CD4-positive, CD25-positive, alpha-beta regulatory T cell (primary cell): ENCODE measurements at regions not wholly inside any gene's neighbourhood (a gene's known extent, or its start where the extent isn't known, plus 50 kb on each side); places are given as distances from the start of the nearest gene placed in this dataset.

Experiments used
- ATAC-seq, 2 donors: fragments of 150-1000 bp; cut with Tn5 transposase; one replicate each; pipeline ENCODE4 v1.10.0; 2021; ENCODE audit warnings: low read depth in 2 of 2, moderate number of reproducible peaks in 2 of 2, moderate library complexity in 1 of 2
- DNase-seq, 3 donors: peaks; one replicate each; pipeline versions ENCODE4 v3.0.0 to v3.0.0-alpha.2; 2012 to 2022; ENCODE audit warnings: mixed read lengths in 1 of 3
- H3K27ac ChIP-seq: one replicate; pipeline ENCODE4 v1.7.0; 2013; ENCODE audit warnings: mild to moderate bottlenecking, low read length; ENCODE audit not compliant: insufficient read depth, poor library complexity, severe bottlenecking
- H3K27me3 ChIP-seq: one replicate; pipeline ENCODE4 v1.7.0; 2013; ENCODE audit warnings: low read length; ENCODE audit not compliant: control insufficient read depth, insufficient read depth
- H3K36me3 ChIP-seq: one replicate; pipeline ENCODE4 v1.7.0; 2013; ENCODE audit warnings: mild to moderate bottlenecking, low read length, moderate library complexity; ENCODE audit not compliant: control insufficient read depth, insufficient read depth
- H3K4me1 ChIP-seq: 2 replicates; pipeline ENCODE4 v1.7.0; 2013; ENCODE audit warnings: mild to moderate bottlenecking, low read length; ENCODE audit not compliant: insufficient read depth, control insufficient read depth, poor library complexity, severe bottlenecking
- H3K4me3 ChIP-seq: one replicate; pipeline ENCODE4 v1.7.0; 2013; ENCODE audit warnings: low read depth, mild to moderate bottlenecking, low read length, moderate library complexity
- H3K9me3 ChIP-seq, 2 experiments: 1 replicate in 1 of 2; 2 replicates in 1 of 2; pipeline ENCODE4 v1.7.0; 2013; ENCODE audit warnings: low read length in 2 of 2, mild to moderate bottlenecking in 1 of 2, moderate library complexity in 1 of 2; ENCODE audit not compliant: control insufficient read depth in 2 of 2
- H3K27ac Mint-ChIP-seq, 3 donors: one replicate each; pipeline ENCODE4 v1.8.0; 2020 to 2022; ENCODE audit warnings: mild to moderate bottlenecking in 3 of 3, mixed read lengths in 3 of 3, moderate library complexity in 2 of 3
- H3K27me3 Mint-ChIP-seq: one replicate; pipeline ENCODE4 v1.8.0; 2022; ENCODE audit warnings: mild to moderate bottlenecking, mixed read lengths
- H3K36me3 Mint-ChIP-seq: one replicate; pipeline ENCODE4 v1.8.0; 2020; ENCODE audit warnings: mixed read lengths
- H3K4me1 Mint-ChIP-seq, 4 donors: one replicate each; pipeline ENCODE4 v1.8.0; 2020 to 2022; ENCODE audit warnings: mixed read lengths in 4 of 4, mild to moderate bottlenecking in 1 of 4
- H3K4me3 Mint-ChIP-seq, 4 donors: one replicate each; pipeline ENCODE4 v1.8.0; 2020 to 2022; ENCODE audit warnings: mild to moderate bottlenecking in 4 of 4, mixed read lengths in 4 of 4, moderate library complexity in 3 of 4
- H3K9me3 Mint-ChIP-seq, 7 donors: one replicate each; pipeline ENCODE4 v1.8.0; 2020 to 2022; ENCODE audit warnings: mixed read lengths in 7 of 7, mild to moderate bottlenecking in 3 of 7, moderate library complexity in 2 of 7

DNA sequence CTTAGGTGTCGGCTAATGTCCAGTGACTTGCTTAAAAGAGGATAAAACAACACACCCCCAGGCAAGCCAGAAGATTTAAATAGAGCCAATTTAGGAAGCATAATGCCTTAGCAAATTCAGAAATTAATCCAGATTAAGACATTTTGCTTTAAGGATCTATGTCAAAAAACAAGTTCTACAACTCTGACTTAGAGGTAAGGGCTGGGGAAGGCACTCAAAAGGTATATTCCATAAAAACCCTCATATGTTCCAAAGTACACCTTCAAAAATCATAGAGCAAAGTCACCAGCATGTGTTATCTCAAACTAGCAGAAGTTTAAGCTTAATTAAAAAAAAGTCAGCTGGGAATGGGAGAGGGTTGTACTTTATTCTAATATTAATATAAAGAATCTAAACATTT, 206.4 kb downstream of the NOL4 start:
- no peaks in the 10 kb centered on the region for H3K4me1 Mint-ChIP-seq
- ATAC-seq (no peak), DNase-seq (no peak)
- no peak overlapping the region for H3K4me3 Mint-ChIP-seq
- H3K36me3 Mint-ChIP-seq, result no peaks in the 10 kb centered on the region
- H3K36me3 ChIP-seq, result no peaks in the 10 kb centered on the region
- H3K27me3 ChIP-seq, result no peaks in the 10 kb centered on the region
- peaks cover 0 to 12% (median 4%) of the 10 kb centered on the region in 7 donors for H3K9me3 Mint-ChIP-seq
- H3K4me3 ChIP-seq, result no peak overlapping the region
- H3K27ac Mint-ChIP-seq, result no peak overlapping the region
- H3K27ac ChIP-seq, result no peak overlapping the region
- peaks cover 0 to 5% of the 10 kb centered on the region in 2 experiments for H3K9me3 ChIP-seq
- H3K4me1 ChIP-seq, result no peaks in the 10 kb centered on the region
- H3K27me3 Mint-ChIP-seq, result no peaks in the 10 kb centered on the region

DNA sequence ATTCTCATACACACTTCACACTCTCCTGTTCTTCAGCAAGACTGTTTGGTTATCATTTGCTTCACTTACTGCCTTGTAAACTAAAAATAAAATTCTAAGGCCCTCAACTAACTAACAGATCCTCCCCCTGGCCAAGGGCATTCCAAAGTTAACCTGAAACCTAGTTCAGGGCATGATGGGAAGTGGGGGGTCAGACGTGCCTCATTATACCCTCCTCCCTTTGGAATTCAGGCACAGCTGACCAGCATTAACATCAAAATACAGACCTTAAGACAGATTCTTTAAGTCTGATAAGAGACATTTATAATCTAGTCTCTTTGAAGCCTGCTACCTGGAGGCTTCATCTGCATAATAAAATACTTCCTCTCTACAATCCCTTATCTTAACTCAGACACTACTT, 221.0 kb downstream of the NOL4 start:
- Mint-ChIP-seq H3K9me3 (peaks cover 0 to 24% (median 5%) of the 10 kb centered on the region in 7 donors), H3K27me3 (no peaks in the 10 kb centered on the region), H3K4me3 (no peak overlapping the region), H3K4me1 (no peaks in the 10 kb centered on the region), H3K36me3 (no peaks in the 10 kb centered on the region), H3K27ac (no peak overlapping the region)
- H3K9me3 ChIP-seq, result peaks cover 0 to 6% of the 10 kb centered on the region in 2 experiments
- H3K27ac ChIP-seq, result no peak overlapping the region
- H3K4me1 ChIP-seq, result no peaks in the 10 kb centered on the region
- ATAC-seq, result no peak
- no peaks in the 10 kb centered on the region for H3K27me3 ChIP-seq
- H3K36me3 ChIP-seq, result no peaks in the 10 kb centered on the region
- no peak overlapping the region for H3K4me3 ChIP-seq
- DNase-seq, result no peak

DNA sequence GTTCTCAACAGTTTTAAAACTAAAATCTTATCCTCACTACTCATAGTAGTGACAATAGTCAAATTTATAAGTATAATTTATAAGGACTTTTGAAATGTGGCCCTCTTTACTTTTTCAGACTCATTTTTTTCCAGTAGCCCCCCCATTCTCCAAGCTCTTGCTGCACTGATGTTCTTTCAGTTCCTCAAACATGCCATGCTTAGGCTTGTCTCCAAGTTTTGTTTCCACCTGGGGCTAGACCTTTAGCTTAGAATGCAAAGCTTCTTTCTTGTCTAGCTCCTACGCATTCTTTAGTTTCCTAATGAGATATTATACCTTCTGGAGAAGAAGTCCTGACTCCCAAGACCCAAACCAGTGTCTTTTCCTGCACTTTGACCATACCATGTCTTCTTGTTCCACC, 222.6 kb downstream of the NOL4 start:
- Histone ChIP-seq H3K36me3 (no peaks in the 10 kb centered on the region), H3K4me1 (no peaks in the 10 kb centered on the region), H3K9me3 (peaks cover 4 to 5% of the 10 kb centered on the region in 2 experiments), H3K27ac (no peak overlapping the region), H3K27me3 (no peaks in the 10 kb centered on the region), H3K4me3 (no peak overlapping the region)
- Mint-ChIP-seq H3K27me3 (no peaks in the 10 kb centered on the region), H3K9me3 (peaks cover 0 to 34% (median 3%) of the 10 kb centered on the region in 7 donors), H3K4me3 (no peak overlapping the region), H3K4me1 (no peaks in the 10 kb centered on the region), H3K27ac (no peak overlapping the region), H3K36me3 (no peaks in the 10 kb centered on the region)
- DNase-seq, result no peak
- no peak for ATAC-seq

DNA sequence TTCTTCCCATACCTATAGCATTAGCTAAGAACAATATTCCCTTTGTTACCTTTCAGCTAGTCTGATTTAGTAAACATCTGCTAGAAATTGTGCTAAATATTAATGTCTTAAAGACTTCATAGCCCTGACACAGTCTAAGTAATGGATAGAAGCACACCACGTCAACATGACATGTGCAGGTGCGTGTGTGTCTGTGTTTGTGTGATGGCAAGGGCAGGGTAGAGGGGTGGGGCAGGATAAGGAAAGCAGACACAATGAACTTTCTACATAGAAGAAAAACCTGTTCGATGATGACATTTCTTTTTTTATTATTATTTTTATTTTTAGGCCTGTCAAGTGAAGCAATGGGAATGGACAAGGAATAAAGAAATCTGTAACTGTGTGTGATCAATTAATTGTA, 223.3 kb downstream of the NOL4 start:
- no peak for DNase-seq
- Histone ChIP-seq H3K9me3 (peaks cover 0 to 4% of the 10 kb centered on the region in 2 experiments), H3K36me3 (no peaks in the 10 kb centered on the region), H3K27me3 (no peaks in the 10 kb centered on the region), H3K27ac (no peak overlapping the region), H3K4me3 (no peak overlapping the region), H3K4me1 (no peaks in the 10 kb centered on the region)
- H3K4me1 Mint-ChIP-seq, result no peaks in the 10 kb centered on the region
- no peak overlapping the region for H3K27ac Mint-ChIP-seq
- H3K27me3 Mint-ChIP-seq, result no peaks in the 10 kb centered on the region
- no peak overlapping the region for H3K4me3 Mint-ChIP-seq
- H3K9me3 Mint-ChIP-seq, result peaks cover 0 to 34% (median 3%) of the 10 kb centered on the region in 7 donors
- no peaks in the 10 kb centered on the region for H3K36me3 Mint-ChIP-seq
- no peak for ATAC-seq

DNA sequence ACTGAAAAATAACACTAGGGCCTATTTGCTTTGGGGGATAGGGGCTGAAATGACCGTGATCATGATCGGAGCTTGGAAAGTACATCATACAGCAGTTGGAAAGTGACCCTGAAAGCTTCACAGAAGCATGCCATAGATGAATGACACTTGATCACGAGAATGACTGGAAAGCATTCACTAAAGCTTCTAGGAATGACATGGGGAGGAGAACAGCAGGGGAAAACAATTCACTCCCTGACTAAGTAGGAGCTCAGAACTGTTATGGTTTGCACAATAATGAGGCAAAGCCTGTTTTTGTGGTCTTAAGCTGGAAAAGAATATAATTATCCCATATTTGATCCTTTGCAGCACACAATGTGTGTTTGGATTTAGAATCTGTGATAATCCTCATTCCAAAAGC, 237.5 kb downstream of the NOL4 start:
- no peaks in the 10 kb centered on the region for H3K27me3 ChIP-seq
- no peak overlapping the region for H3K27ac Mint-ChIP-seq
- peaks cover 3 to 20% (median 7%) of the 10 kb centered on the region in 7 donors for H3K9me3 Mint-ChIP-seq
- H3K4me1 ChIP-seq, result no peaks in the 10 kb centered on the region
- H3K27me3 Mint-ChIP-seq, result no peaks in the 10 kb centered on the region
- DNase-seq, result no peak
- H3K4me1 Mint-ChIP-seq, result no peaks in the 10 kb centered on the region
- no peak overlapping the region for H3K27ac ChIP-seq
- H3K4me3 Mint-ChIP-seq, result no peak overlapping the region
- H3K4me3 ChIP-seq, result no peak overlapping the region
- no peaks in the 10 kb centered on the region for H3K36me3 ChIP-seq
- peaks cover 0 to 19% of the 10 kb centered on the region in 2 experiments for H3K9me3 ChIP-seq
- no peaks in the 10 kb centered on the region for H3K36me3 Mint-ChIP-seq
- no peak for ATAC-seq

DNA sequence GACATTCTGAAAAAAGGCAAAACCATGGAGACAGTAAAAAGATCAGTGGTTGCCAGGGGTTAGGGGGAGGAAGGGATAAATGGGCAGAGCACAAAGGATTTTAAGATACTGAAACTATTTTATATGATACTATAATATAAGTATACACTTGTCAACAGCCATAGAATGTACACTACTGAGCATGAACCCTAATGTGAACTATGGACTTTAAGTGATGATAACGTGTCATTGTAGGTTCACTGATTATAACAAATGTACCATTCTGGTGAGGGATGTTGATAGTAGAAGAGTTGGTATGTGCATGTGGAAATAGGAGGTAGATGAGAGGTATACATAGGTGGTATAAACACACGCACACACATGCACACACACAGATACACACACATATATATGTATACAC, 241.6 kb downstream of the NOL4 start:
- H3K27ac ChIP-seq, result no peak overlapping the region
- Mint-ChIP-seq H3K27ac (no peak overlapping the region), H3K4me3 (no peak overlapping the region), H3K36me3 (no peaks in the 10 kb centered on the region), H3K9me3 (peaks cover 3 to 14% (median 5%) of the 10 kb centered on the region in 7 donors), H3K4me1 (no peaks in the 10 kb centered on the region), H3K27me3 (no peaks in the 10 kb centered on the region)
- no peaks in the 10 kb centered on the region for H3K27me3 ChIP-seq
- no peak overlapping the region for H3K4me3 ChIP-seq
- H3K9me3 ChIP-seq, result peaks cover 5 to 14% of the 10 kb centered on the region in 2 experiments
- DNase-seq (no peak), ATAC-seq (no peak)
- H3K36me3 ChIP-seq, result no peaks in the 10 kb centered on the region
- H3K4me1 ChIP-seq, result no peaks in the 10 kb centered on the region

DNA sequence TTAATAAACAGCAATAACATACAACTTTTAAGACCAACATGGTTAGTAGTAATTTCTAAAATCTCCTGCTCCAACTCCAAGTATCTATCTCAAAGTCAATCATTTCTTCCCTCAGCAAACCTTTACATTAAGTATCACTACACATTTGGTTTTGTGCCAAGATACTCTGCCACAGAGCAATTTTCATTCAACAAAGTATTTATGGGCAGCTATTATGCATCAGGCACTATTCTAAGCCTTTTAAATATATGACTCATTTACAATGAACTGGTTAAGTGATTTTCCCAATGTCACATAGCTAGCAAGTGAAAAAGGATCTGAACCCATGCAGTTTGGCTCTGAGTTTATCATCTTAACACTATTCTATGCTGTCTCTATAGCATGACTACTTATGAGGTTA, 264.3 kb downstream of the NOL4 start:
- H3K4me1 ChIP-seq, result no peaks in the 10 kb centered on the region
- DNase-seq (no peak), ATAC-seq (no peak)
- H3K36me3 ChIP-seq, result no peaks in the 10 kb centered on the region
- no peak overlapping the region for H3K27ac Mint-ChIP-seq
- no peaks in the 10 kb centered on the region for H3K27me3 Mint-ChIP-seq
- no peaks in the 10 kb centered on the region for H3K4me1 Mint-ChIP-seq
- peaks cover 0 to 33% (median 4%) of the 10 kb centered on the region in 7 donors for H3K9me3 Mint-ChIP-seq
- H3K27me3 ChIP-seq, result no peaks in the 10 kb centered on the region
- no peak overlapping the region for H3K4me3 ChIP-seq
- H3K9me3 ChIP-seq, result no peaks in the 10 kb centered on the region
- H3K36me3 Mint-ChIP-seq, result no peaks in the 10 kb centered on the region
- no peak overlapping the region for H3K27ac ChIP-seq
- H3K4me3 Mint-ChIP-seq, result no peak overlapping the region

DNA sequence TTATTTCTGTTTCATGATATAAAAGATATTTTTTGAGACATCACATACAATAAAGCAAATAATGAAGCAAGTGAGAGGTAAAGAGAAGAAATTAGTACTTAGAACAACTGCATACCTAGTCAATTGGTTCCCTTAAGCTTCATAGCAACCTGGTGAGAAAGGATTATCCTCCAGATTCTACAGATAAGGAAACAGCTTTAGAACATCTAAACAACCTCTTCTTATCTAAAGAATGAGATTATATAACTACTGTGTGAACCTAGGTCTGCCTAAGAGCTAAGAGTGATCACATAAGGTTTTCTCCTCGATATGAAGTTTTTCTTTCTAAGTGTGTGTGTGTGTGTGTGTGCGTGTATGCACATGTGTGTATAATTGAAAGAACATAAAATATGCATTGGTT, 265.1 kb downstream of the NOL4 start:
- H3K4me3 ChIP-seq, result no peak overlapping the region
- DNase-seq (no peak), ATAC-seq (no peak)
- H3K27me3 ChIP-seq, result no peaks in the 10 kb centered on the region
- Mint-ChIP-seq H3K27ac (no peak overlapping the region), H3K4me3 (no peak overlapping the region), H3K27me3 (no peaks in the 10 kb centered on the region), H3K9me3 (peaks cover 0 to 33% (median 5%) of the 10 kb centered on the region in 7 donors), H3K4me1 (no peaks in the 10 kb centered on the region), H3K36me3 (no peaks in the 10 kb centered on the region)
- H3K27ac ChIP-seq, result no peak overlapping the region
- H3K4me1 ChIP-seq, result no peaks in the 10 kb centered on the region
- no peaks in the 10 kb centered on the region for H3K36me3 ChIP-seq
- no peaks in the 10 kb centered on the region for H3K9me3 ChIP-seq
